GM12878 (cell line): ENCODE measurements at regions not wholly inside any gene's neighbourhood (a gene's known extent, or its start where the extent isn't known, plus 50 kb on each side); places are given as distances from the start of the nearest gene placed in this dataset.

Experiments
- ATAC-seq: fragments of 200-7000 bp; cut with Tn5 transposase; 3 replicates; pipeline ENCODE4 v1.9.1; 2020; ENCODE audit warnings: mild to moderate bottlenecking, moderate library complexity
- BruUV-seq: library from RNA; stranded (reverse); fragments of 400-500 nt; replicated peaks from 2 replicates; lab custom pipeline; 2021; lab: Mats Ljungman, UMichigan
- CTCF ChIA-PET: fragments of 300-600 bp; sonication (Branson Sonifier 250); formaldehyde crosslinking; extraction: SDS; loops from one replicate; lab custom pipeline; 2021; ENCODE audit warnings: inconsistent platforms; lab: Yijun Ruan, JAX
- POLR2A ChIA-PET: fragments of 350-600 bp; formaldehyde crosslinking; extraction: SDS; loops from one replicate; lab custom pipeline; 2021; ENCODE audit warnings: inconsistent platforms; lab: Charles Lee
- RAD21 ChIA-PET: fragments of 300-600 bp; sonication (Branson Sonifier 250); formaldehyde crosslinking; loops from one replicate; lab custom pipeline; 2023; ENCODE audit warnings: antibody characterized with exemption; ENCODE audit not compliant: unreplicated experiment; lab: Charles Lee
- SMC1A ChIA-PET: fragments of 300-600 bp; sonication (Branson Sonifier 250); formaldehyde crosslinking; loops from one replicate; lab custom pipeline; 2023; ENCODE audit not compliant: unreplicated experiment, uncharacterized antibody; lab: Charles Lee
- DNase-seq: peaks from one replicate; pipeline ENCODE4 v3.0.0-alpha.2; 2011; ENCODE audit warnings: low read depth, low spot score
- FAIRE-seq: peaks from 3 replicates; lab custom pipeline; 2011; peaks lifted over from hg19 to GRCh38; lab: Jason Lieb, UNC
- H2AFZ ChIP-seq: 2 replicates; pipeline ENCODE4 v1.6.0; 2011; ENCODE audit warnings: low read depth, low read length, control low read depth; ENCODE audit not compliant: control insufficient read depth
- H3K27ac ChIP-seq: 2 replicates; pipeline ENCODE4 v1.5.1; 2011; ENCODE audit warnings: control low read depth; ENCODE audit not compliant: control insufficient read depth, insufficient read depth
- H3K27me3 ChIP-seq, 2 experiments: replicated peaks in 1 of 2; 2 replicates each; pipeline versions ENCODE4 v1.6.0 to v1.6.1; 2011; ENCODE audit warnings: low read length in 1 of 2; ENCODE audit not compliant: control insufficient read depth in 2 of 2, insufficient read depth in 2 of 2
- H3K36me3 ChIP-seq, 2 experiments: 2 replicates each; pipeline ENCODE4 v1.5.1; 2011; ENCODE audit warnings: low read length in 1 of 2; ENCODE audit not compliant: control insufficient read depth in 2 of 2, insufficient read depth in 2 of 2
- H3K4me1 ChIP-seq: 2 replicates; pipeline ENCODE4 v1.6.1; 2011; ENCODE audit warnings: mild to moderate bottlenecking, low read length, moderate library complexity, mixed read lengths; ENCODE audit not compliant: control insufficient read depth, insufficient read depth
- H3K4me2 ChIP-seq: 2 replicates; pipeline ENCODE4 v1.6.0; 2011; ENCODE audit warnings: control low read depth; ENCODE audit not compliant: control insufficient read depth, insufficient read depth
- H3K4me3 ChIP-seq: fragments of 200-600 bp; sonication (generic); 2 replicates; pipeline ENCODE4 v1.5.1; 2016
- H3K79me2 ChIP-seq: 2 replicates; pipeline ENCODE4 v1.6.0; 2011; ENCODE audit warnings: low read length; ENCODE audit not compliant: control insufficient read depth, insufficient read depth
- H3K9ac ChIP-seq: 2 replicates; pipeline ENCODE4 v1.8.0; 2011; ENCODE audit warnings: low read length, control low read depth, mixed read lengths; ENCODE audit not compliant: control insufficient read depth, insufficient read depth
- H3K9me3 ChIP-seq: replicated peaks from 3 replicates; pipeline ENCODE4 v1.5.1; 2011; ENCODE audit warnings: mild to moderate bottlenecking, low read length; ENCODE audit not compliant: control insufficient read depth, insufficient read depth
- H4K20me1 ChIP-seq: 2 replicates; pipeline ENCODE4 v1.6.0; 2011; ENCODE audit not compliant: control insufficient read depth, insufficient read depth
- BHLHE40 ChIP-seq, 2 experiments: fragments of 450-650 bp in 1 of 2; IDR thresholded peaks; 2 replicates each; pipeline ENCODE4 v1.6.1; 2011 to 2017; ENCODE audit warnings: low read depth in 2 of 2, borderline replicate concordance in 1 of 2, improper control_type of control experiment in 1 of 2, low read length in 1 of 2, mild to moderate bottlenecking in 1 of 2
- HDGF ChIP-seq: fragments of 450-650 bp; IDR thresholded peaks from 2 replicates; pipeline ENCODE4 v1.6.1; 2016; ENCODE audit warnings: antibody characterized with exemption
- IKZF1 ChIP-seq: fragments of 450-650 bp; conservative IDR thresholded peaks from 2 replicates; pipeline ENCODE4 v1.6.1; 2017; ENCODE audit warnings: antibody characterized with exemption, mild to moderate bottlenecking
- JUNB ChIP-seq: IDR thresholded peaks from 2 replicates; pipeline ENCODE4 v1.6.1; 2016; ENCODE audit warnings: antibody characterized with exemption, mild to moderate bottlenecking
- POU2F2 ChIP-seq: IDR thresholded peaks from 3 replicates; pipeline ENCODE4 v1.6.1; 2011; ENCODE audit warnings: low read depth, mild to moderate bottlenecking, low read length, borderline replicate concordance
- RBBP5 ChIP-seq: fragments of 200-600 bp; sonication (generic); conservative IDR thresholded peaks from 2 replicates; pipeline ENCODE4 v1.6.1; 2016
- RUNX3 ChIP-seq: IDR thresholded peaks from 2 replicates; pipeline ENCODE4 v1.6.1; 2012; ENCODE audit warnings: low read length, inconsistent platforms
- SIN3A ChIP-seq: IDR thresholded peaks from 2 replicates; pipeline ENCODE4 v1.6.1; 2012; ENCODE audit warnings: low read depth, low read length, improper control_type of control experiment
- SREBF2 ChIP-seq: IDR thresholded peaks from 2 replicates; pipeline ENCODE4 v1.6.1; 2012; ENCODE audit warnings: mild to moderate bottlenecking, low read length
- WGBS: methylation state at CpG from one replicate; pipeline ENCODE4 v1.1.6; 2016; ENCODE audit warnings: low lambda C conversion rate; ENCODE audit not compliant: insufficient replicate concordance, insufficient coverage; ENCODE audit errors: missing lambda C conversion rate; 5-methylcytosine and 5-hydroxymethylcytosine counted together
- in situ Hi-C: fragments of 300-500 bp; cut with MboI; formaldehyde crosslinking; loops from 9 replicates; pipeline ENCODE4 v1.14.3; 2018; ENCODE audit warnings: mixed read lengths
- intact Hi-C: fragments of 100-400 bp; cut with micrococcal nuclease; formaldehyde crosslinking; loops from one replicate; pipeline ENCODE4 v1.14.2; 2022; ENCODE audit not compliant: unreplicated experiment
- TF ChIP-seq, protein P1 (sequence below): IDR thresholded peaks from 2 replicates; pipeline ENCODE4 v1.6.1; 2011; ENCODE audit warnings: borderline replicate concordance, low read depth, mild to moderate bottlenecking, moderate library complexity, mixed read lengths, low read length; ENCODE audit not compliant: insufficient read depth; ENCODE audit errors: extremely low read length
- TF ChIP-seq, protein P2 (sequence below): IDR thresholded peaks from 2 replicates; pipeline ENCODE4 v1.6.1; 2012; ENCODE audit warnings: improper control_type of control experiment, low read depth, low read length; ENCODE audit not compliant: insufficient replicate concordance

DNA sequence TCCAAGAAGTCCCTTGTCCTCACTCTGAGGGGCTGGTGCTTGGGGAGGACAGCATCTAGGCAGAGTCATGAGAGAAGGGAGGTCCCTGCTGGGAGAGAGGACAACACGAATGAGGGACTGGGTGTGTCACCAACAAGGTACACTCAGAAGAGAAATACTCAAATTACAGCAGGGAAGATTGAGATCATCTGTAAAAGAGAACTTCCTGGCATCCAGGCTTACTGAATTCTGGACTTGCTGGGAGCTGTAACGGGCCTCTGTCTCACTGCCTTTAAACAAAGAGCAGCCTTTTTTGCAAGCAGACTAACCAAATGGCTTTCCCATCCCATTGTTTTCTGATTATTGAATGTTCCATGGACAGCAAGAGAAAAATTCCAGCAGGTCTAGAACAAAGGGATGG lies 195.7 kb upstream of the RAB4A start:
- H3K4me3 ChIP-seq: no peak overlapping the region
- in situ Hi-C loops (no loop called here), intact Hi-C loops (no loop called here)
- no peaks in the 10 kb centered on the region for H4K20me1 ChIP-seq
- no peak overlapping the region for H3K4me2 ChIP-seq
- H3K79me2 ChIP-seq: no peaks in the 10 kb centered on the region
- 0% methylated on average over 2 of the region's 2 CpGs for WGBS
- SMC1A ChIA-PET: interaction anchor here (0.6 kb wide), 1 partner anchor 348 kb away, joined by 3 read pairs; no protein-coding TSS in a partner anchor
- DNase-seq: no peak
- POLR2A ChIA-PET: no interaction called here
- FAIRE-seq: no peak
- peaks cover 0 to 4% of the 10 kb centered on the region in 2 experiments; a peak in 2 of 4 replicates for H3K27me3 ChIP-seq
- no TSS peak for BruUV-seq
- no peak overlapping the region for H3K27ac ChIP-seq
- no peak overlapping the region for H3K9ac ChIP-seq
- H3K4me1 ChIP-seq: no peaks in the 10 kb centered on the region
- no peak overlapping the region for H2AFZ ChIP-seq
- no peaks in the 10 kb centered on the region for H3K9me3 ChIP-seq
- no peaks in the 10 kb centered on the region for H3K36me3 ChIP-seq
- RAD21 ChIA-PET: no interaction called here
- no peak for TF ChIP-seq BHLHE40 (IDR thresholded peaks at IDR 0.05; ENCODE audit: borderline replicate concordance in 1 of 2, low read depth in 2 of 2, low read length in 1 of 2)
- TF ChIP-seq, protein P1, sequence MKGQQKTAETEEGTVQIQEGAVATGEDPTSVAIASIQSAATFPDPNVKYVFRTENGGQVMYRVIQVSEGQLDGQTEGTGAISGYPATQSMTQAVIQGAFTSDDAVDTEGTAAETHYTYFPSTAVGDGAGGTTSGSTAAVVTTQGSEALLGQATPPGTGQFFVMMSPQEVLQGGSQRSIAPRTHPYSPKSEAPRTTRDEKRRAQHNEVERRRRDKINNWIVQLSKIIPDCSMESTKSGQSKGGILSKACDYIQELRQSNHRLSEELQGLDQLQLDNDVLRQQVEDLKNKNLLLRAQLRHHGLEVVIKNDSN: no peak
- no peak for ATAC-seq
- CTCF ChIA-PET: no interaction called here

DNA sequence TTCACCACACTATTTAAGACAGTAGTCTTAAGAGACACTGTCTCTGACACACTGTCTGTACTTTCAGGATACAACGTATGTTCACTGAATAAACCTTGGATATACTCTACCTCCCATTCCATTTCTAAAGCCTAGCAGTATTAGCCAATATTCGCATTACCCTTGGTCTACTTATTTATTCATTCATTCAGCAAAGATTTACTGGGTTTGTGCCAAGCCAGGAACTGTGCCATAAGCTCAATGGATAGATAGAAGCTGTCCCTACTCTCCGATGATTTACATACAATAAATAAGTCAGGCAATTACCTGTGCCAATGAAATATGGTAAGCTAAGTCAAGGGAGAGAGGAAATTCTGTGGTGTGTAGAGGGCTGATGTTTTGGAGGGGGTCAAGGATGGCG lies 195.2 kb upstream of the RAB4A start:
- in situ Hi-C loops (no loop called here), intact Hi-C loops (no loop called here)
- Histone ChIP-seq H3K9ac (no peak overlapping the region), H2AFZ (no peak overlapping the region), H3K79me2 (no peaks in the 10 kb centered on the region), H3K4me2 (no peak overlapping the region), H3K4me3 (no peak overlapping the region), H3K27me3 (peaks cover 0 to 4% of the 10 kb centered on the region in 2 experiments; a peak in 2 of 4 replicates), H3K27ac (no peak overlapping the region), H4K20me1 (no peaks in the 10 kb centered on the region), H3K4me1 (no peaks in the 10 kb centered on the region), H3K9me3 (no peaks in the 10 kb centered on the region), H3K36me3 (no peaks in the 10 kb centered on the region)
- RAD21 ChIA-PET: no interaction called here
- POLR2A ChIA-PET: no interaction called here
- FAIRE-seq (no peak), ATAC-seq (no peak), DNase-seq (no peak)
- no TSS peak for BruUV-seq
- WGBS: 9% methylated on average over 4 of the region's 4 CpGs
- SMC1A ChIA-PET: interaction anchor here (0.6 kb wide), 1 partner anchor 348 kb away, joined by 3 read pairs; no protein-coding TSS in a partner anchor
- CTCF ChIA-PET: no interaction called here
- TF ChIP-seq IKZF1 (no peak), SIN3A (no peak), JUNB (no peak), HDGF (no peak), POU2F2 (no peak), SREBF2 (no peak), RBBP5 (no peak), RUNX3 (no peak)
- TF ChIP-seq, protein P2, sequence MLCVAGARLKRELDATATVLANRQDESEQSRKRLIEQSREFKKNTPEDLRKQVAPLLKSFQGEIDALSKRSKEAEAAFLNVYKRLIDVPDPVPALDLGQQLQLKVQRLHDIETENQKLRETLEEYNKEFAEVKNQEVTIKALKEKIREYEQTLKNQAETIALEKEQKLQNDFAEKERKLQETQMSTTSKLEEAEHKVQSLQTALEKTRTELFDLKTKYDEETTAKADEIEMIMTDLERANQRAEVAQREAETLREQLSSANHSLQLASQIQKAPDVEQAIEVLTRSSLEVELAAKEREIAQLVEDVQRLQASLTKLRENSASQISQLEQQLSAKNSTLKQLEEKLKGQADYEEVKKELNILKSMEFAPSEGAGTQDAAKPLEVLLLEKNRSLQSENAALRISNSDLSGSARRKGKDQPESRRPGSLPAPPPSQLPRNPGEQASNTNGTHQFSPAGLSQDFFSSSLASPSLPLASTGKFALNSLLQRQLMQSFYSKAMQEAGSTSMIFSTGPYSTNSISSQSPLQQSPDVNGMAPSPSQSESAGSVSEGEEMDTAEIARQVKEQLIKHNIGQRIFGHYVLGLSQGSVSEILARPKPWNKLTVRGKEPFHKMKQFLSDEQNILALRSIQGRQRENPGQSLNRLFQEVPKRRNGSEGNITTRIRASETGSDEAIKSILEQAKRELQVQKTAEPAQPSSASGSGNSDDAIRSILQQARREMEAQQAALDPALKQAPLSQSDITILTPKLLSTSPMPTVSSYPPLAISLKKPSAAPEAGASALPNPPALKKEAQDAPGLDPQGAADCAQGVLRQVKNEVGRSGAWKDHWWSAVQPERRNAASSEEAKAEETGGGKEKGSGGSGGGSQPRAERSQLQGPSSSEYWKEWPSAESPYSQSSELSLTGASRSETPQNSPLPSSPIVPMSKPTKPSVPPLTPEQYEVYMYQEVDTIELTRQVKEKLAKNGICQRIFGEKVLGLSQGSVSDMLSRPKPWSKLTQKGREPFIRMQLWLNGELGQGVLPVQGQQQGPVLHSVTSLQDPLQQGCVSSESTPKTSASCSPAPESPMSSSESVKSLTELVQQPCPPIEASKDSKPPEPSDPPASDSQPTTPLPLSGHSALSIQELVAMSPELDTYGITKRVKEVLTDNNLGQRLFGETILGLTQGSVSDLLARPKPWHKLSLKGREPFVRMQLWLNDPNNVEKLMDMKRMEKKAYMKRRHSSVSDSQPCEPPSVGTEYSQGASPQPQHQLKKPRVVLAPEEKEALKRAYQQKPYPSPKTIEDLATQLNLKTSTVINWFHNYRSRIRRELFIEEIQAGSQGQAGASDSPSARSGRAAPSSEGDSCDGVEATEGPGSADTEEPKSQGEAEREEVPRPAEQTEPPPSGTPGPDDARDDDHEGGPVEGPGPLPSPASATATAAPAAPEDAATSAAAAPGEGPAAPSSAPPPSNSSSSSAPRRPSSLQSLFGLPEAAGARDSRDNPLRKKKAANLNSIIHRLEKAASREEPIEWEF: no peak
